NCI-H748 (cell line): ENCODE measurements at regions not wholly inside any gene's neighbourhood (a gene's known extent, or its start where the extent isn't known, plus 50 kb on each side); places are given as distances from the start of the nearest gene placed in this dataset.

Experiments
- DNase-seq: peaks from one replicate; lab custom pipeline; 2025; ENCODE audit not compliant: unreplicated experiment; lab: John Stamatoyannopoulos, UW

- no peak for DNase-seq
Measured at GRCh38 chr2:122150524-122151280, 395.3 kb downstream of the TSN start.

- DNase-seq = no peak
Measured at GRCh38 chr2:122152571-122152970, 397.1 kb downstream of the TSN start.

GRCh38 chr2:122156176-122156890 is 400.9 kb downstream of the TSN start:
- DNase-seq = no peak

GRCh38 chr2:122157158-122157557 is 401.7 kb downstream of the TSN start:
- no peak for DNase-seq

GRCh38 chr2:122163617-122164016 is 408.2 kb downstream of the TSN start:
- DNase-seq = no peak

GRCh38 chr2:122164964-122165363 is 409.5 kb downstream of the TSN start:
- no peak for DNase-seq

GRCh38 chr2:122166820-122167219 is 411.4 kb downstream of the TSN start:
- DNase-seq = no peak

GRCh38 chr2:122167515-122167914 is 412.1 kb downstream of the TSN start:
- DNase-seq = no peak

GRCh38 chr2:122168799-122169198 is 413.3 kb downstream of the TSN start:
- DNase-seq = no peak

GRCh38 chr2:122172812-122173211 is 417.4 kb downstream of the TSN start:
- DNase-seq = no peak

GRCh38 chr2:122174061-122174460 is 418.6 kb downstream of the TSN start:
- DNase-seq = no peak

GRCh38 chr2:122179492-122180165 is 424.2 kb downstream of the TSN start:
- DNase-seq = no peak

GRCh38 chr2:122180972-122181371 is 425.5 kb downstream of the TSN start:
- no peak for DNase-seq

GRCh38 chr2:122182616-122183355 is 427.3 kb downstream of the TSN start:
- DNase-seq = no peak

- no peak for DNase-seq
Measured at GRCh38 chr2:122183890-122184289, 428.4 kb downstream of the TSN start.

- DNase-seq = no peak
Measured at GRCh38 chr2:122186761-122187222, 431.3 kb downstream of the TSN start.

- DNase-seq = peak; percentile 57
Measured at GRCh38 chr2:122191331-122191730, 435.9 kb downstream of the TSN start.

- no peak for DNase-seq
Measured at GRCh38 chr2:122193622-122194021, 438.2 kb downstream of the TSN start.

GRCh38 chr2:122194546-122194945 is 439.1 kb downstream of the TSN start:
- DNase-seq = no peak

GRCh38 chr2:122203523-122203922 is 448.1 kb downstream of the TSN start:
- DNase-seq = peak; percentile 82

- DNase-seq = no peak
Measured at GRCh38 chr2:122205641-122206040, 450.2 kb downstream of the TSN start.
